IPS-18a (cell line): ENCODE measurements at regions not wholly inside any gene's neighbourhood (a gene's known extent, or its start where the extent isn't known, plus 50 kb on each side); places are given as distances from the start of the nearest gene placed in this dataset.

Experiments
- H3K27ac ChIP-seq: one replicate; pipeline ENCODE4 v1.5.1; 2013; ENCODE audit warnings: low read length
- H3K27me3 ChIP-seq: one replicate; pipeline ENCODE4 v1.6.1; 2013; ENCODE audit warnings: mild to moderate bottlenecking, low read length; ENCODE audit not compliant: control insufficient read depth, insufficient read depth
- H3K36me3 ChIP-seq: one replicate; pipeline ENCODE4 v1.6.1; 2013; ENCODE audit warnings: low read depth, low read length; ENCODE audit not compliant: control insufficient read depth
- H3K4me1 ChIP-seq: one replicate; pipeline ENCODE4 v1.6.1; 2013; ENCODE audit warnings: low read depth, low read length; ENCODE audit not compliant: control insufficient read depth
- H3K4me3 ChIP-seq: one replicate; pipeline ENCODE4 v1.5.1; 2013; ENCODE audit warnings: low read length
- H3K9ac ChIP-seq: one replicate; pipeline ENCODE4 v1.6.1; 2013; ENCODE audit warnings: mild to moderate bottlenecking, low read length, moderate library complexity
- H3K9me3 ChIP-seq: one replicate; pipeline ENCODE4 v1.6.1; 2013; ENCODE audit warnings: low read depth, low read length; ENCODE audit not compliant: control insufficient read depth

- Histone ChIP-seq H3K4me3 (no peak overlapping the region), H3K27me3 (no peaks in the 10 kb centered on the region), H3K36me3 (no peaks in the 10 kb centered on the region), H3K9ac (no peak overlapping the region), H3K27ac (no peak overlapping the region), H3K9me3 (no peaks in the 10 kb centered on the region), H3K4me1 (no peaks in the 10 kb centered on the region)
Measured at GRCh38 chr1:56204206-56204605, 375.2 kb downstream of the PLPP3 start.

GRCh38 chr1:56202796-56203492 lies 376.4 kb downstream of the PLPP3 start:
- Histone ChIP-seq H3K27ac (no peak overlapping the region), H3K9me3 (no peaks in the 10 kb centered on the region), H3K36me3 (no peaks in the 10 kb centered on the region), H3K4me3 (no peak overlapping the region), H3K27me3 (no peaks in the 10 kb centered on the region), H3K4me1 (no peaks in the 10 kb centered on the region), H3K9ac (no peak overlapping the region)

- Histone ChIP-seq H3K27me3 (no peaks in the 10 kb centered on the region), H3K9ac (no peak overlapping the region), H3K9me3 (no peaks in the 10 kb centered on the region), H3K36me3 (no peaks in the 10 kb centered on the region), H3K27ac (no peak overlapping the region), H3K4me3 (no peak overlapping the region), H3K4me1 (peaks cover under 1% of the 10 kb centered on the region)
Measured at GRCh38 chr1:56202186-56202585, 377.2 kb downstream of the PLPP3 start.

- no peaks in the 10 kb centered on the region for H3K9me3 ChIP-seq
- no peak overlapping the region for H3K9ac ChIP-seq
- no peaks in the 10 kb centered on the region for H3K27me3 ChIP-seq
- no peaks in the 10 kb centered on the region for H3K36me3 ChIP-seq
- H3K4me1 ChIP-seq = peaks cover 11% of the 10 kb centered on the region
- H3K4me3 ChIP-seq = no peak overlapping the region
- H3K27ac ChIP-seq = no peak overlapping the region
Measured at GRCh38 chr1:56200896-56201295, 378.5 kb downstream of the PLPP3 start.

- no peaks in the 10 kb centered on the region for H3K9me3 ChIP-seq
- H3K9ac ChIP-seq = no peak overlapping the region
- no peaks in the 10 kb centered on the region for H3K27me3 ChIP-seq
- H3K4me1 ChIP-seq = peaks cover 11% of the 10 kb centered on the region
- no peak overlapping the region for H3K27ac ChIP-seq
- H3K36me3 ChIP-seq = no peaks in the 10 kb centered on the region
- H3K4me3 ChIP-seq = no peak overlapping the region
Measured at GRCh38 chr1:56200442-56200841, 378.9 kb downstream of the PLPP3 start.

GRCh38 chr1:56199956-56200355 lies 379.4 kb downstream of the PLPP3 start:
- no peak overlapping the region for H3K27ac ChIP-seq
- H3K9me3 ChIP-seq = no peaks in the 10 kb centered on the region
- H3K4me1 ChIP-seq = peaks cover 11% of the 10 kb centered on the region
- H3K4me3 ChIP-seq = no peak overlapping the region
- no peaks in the 10 kb centered on the region for H3K27me3 ChIP-seq
- no peak overlapping the region for H3K9ac ChIP-seq
- H3K36me3 ChIP-seq = no peaks in the 10 kb centered on the region

GRCh38 chr1:56199061-56199460 lies 380.3 kb downstream of the PLPP3 start:
- Histone ChIP-seq H3K27ac (no peak overlapping the region), H3K4me1 (peaks cover 11% of the 10 kb centered on the region), H3K36me3 (no peaks in the 10 kb centered on the region), H3K9me3 (no peaks in the 10 kb centered on the region), H3K4me3 (no peak overlapping the region), H3K27me3 (no peaks in the 10 kb centered on the region), H3K9ac (no peak overlapping the region)

- Histone ChIP-seq H3K4me3 (no peak overlapping the region), H3K27ac (no peak overlapping the region), H3K4me1 (peaks cover 11% of the 10 kb centered on the region), H3K27me3 (no peaks in the 10 kb centered on the region), H3K9me3 (no peaks in the 10 kb centered on the region), H3K36me3 (no peaks in the 10 kb centered on the region), H3K9ac (no peak overlapping the region)
Measured at GRCh38 chr1:56197946-56198345, 381.4 kb downstream of the PLPP3 start.

- H3K9ac ChIP-seq = no peak overlapping the region
- no peak overlapping the region for H3K4me3 ChIP-seq
- H3K36me3 ChIP-seq = no peaks in the 10 kb centered on the region
- H3K9me3 ChIP-seq = no peaks in the 10 kb centered on the region
- no peaks in the 10 kb centered on the region for H3K27me3 ChIP-seq
- no peak overlapping the region for H3K27ac ChIP-seq
- peaks cover 11% of the 10 kb centered on the region for H3K4me1 ChIP-seq
Measured at GRCh38 chr1:56196839-56197238, 382.5 kb downstream of the PLPP3 start.

GRCh38 chr1:56194701-56195300 lies 384.6 kb downstream of the PLPP3 start:
- Histone ChIP-seq H3K27me3 (no peaks in the 10 kb centered on the region), H3K9me3 (no peaks in the 10 kb centered on the region), H3K9ac (no peak overlapping the region), H3K27ac (no peak overlapping the region), H3K4me3 (no peak overlapping the region), H3K4me1 (peaks cover 11% of the 10 kb centered on the region), H3K36me3 (no peaks in the 10 kb centered on the region)

GRCh38 chr1:56193656-56194055 lies 385.7 kb downstream of the PLPP3 start:
- Histone ChIP-seq H3K36me3 (no peaks in the 10 kb centered on the region), H3K4me3 (no peak overlapping the region), H3K9me3 (no peaks in the 10 kb centered on the region), H3K27ac (no peak overlapping the region), H3K4me1 (peaks cover 21% of the 10 kb centered on the region), H3K9ac (no peak overlapping the region), H3K27me3 (no peaks in the 10 kb centered on the region)

GRCh38 chr1:56191369-56191768 lies 388.0 kb downstream of the PLPP3 start:
- Histone ChIP-seq H3K9me3 (no peaks in the 10 kb centered on the region), H3K4me3 (no peak overlapping the region), H3K27ac (no peak overlapping the region), H3K27me3 (no peaks in the 10 kb centered on the region), H3K9ac (no peak overlapping the region), H3K4me1 (peaks cover 16% of the 10 kb centered on the region), H3K36me3 (no peaks in the 10 kb centered on the region)
